Erythroblast (primary cell): ENCODE measurements at regions not wholly inside any gene's neighbourhood (a gene's known extent, or its start where the extent isn't known, plus 50 kb on each side); places are given as distances from the start of the nearest gene placed in this dataset.

Experiments used
- GATA1 ChIP-seq: IDR thresholded peaks from 2 replicates; pipeline ENCODE4 v1.6.1; 2011; ENCODE audit warnings: low read depth, mild to moderate bottlenecking, control low read depth, low read length, moderate library complexity
- POLR2A ChIP-seq: IDR thresholded peaks from 2 replicates; pipeline ENCODE4 v1.6.1; 2011; ENCODE audit warnings: mild to moderate bottlenecking, low read length

- TF ChIP-seq POLR2A = no peak
- no peak for TF ChIP-seq GATA1
Measured at GRCh38 chr6:134493789-134494188, 175.9 kb upstream of the SGK1 start.
